Bronchial epithelial cell (primary cell): ENCODE measurements at regions not wholly inside any gene's neighbourhood (a gene's known extent, or its start where the extent isn't known, plus 50 kb on each side); places are given as distances from the start of the nearest gene placed in this dataset.

Experiments
- DNase-seq: peaks from one replicate; pipeline ENCODE4 v3.0.0-alpha.2; 2010; ENCODE audit warnings: low read depth
- FAIRE-seq: peaks from 2 replicates; lab custom pipeline; 2011; peaks lifted over from hg19 to GRCh38; lab: Jason Lieb, UNC
- H3K27me3 ChIP-seq: 2 replicates; pipeline ENCODE4 v1.5.1; 2011; ENCODE audit warnings: low read length; ENCODE audit not compliant: control insufficient read depth, insufficient read depth
- H3K36me3 ChIP-seq: 2 replicates; pipeline ENCODE4 v1.5.1; 2011; ENCODE audit warnings: low read length; ENCODE audit not compliant: control insufficient read depth, insufficient read depth
- H3K4me3 ChIP-seq: 2 replicates; pipeline ENCODE4 v1.5.1; 2011; ENCODE audit warnings: mild to moderate bottlenecking, low read depth, low read length, control low read depth
- CTCF ChIP-seq: IDR thresholded peaks from 2 replicates; pipeline ENCODE4 v1.5.1; 2011; ENCODE audit warnings: mild to moderate bottlenecking, moderate library complexity, low read length, control low read depth, inconsistent platforms; ENCODE audit not compliant: insufficient read depth, severe bottlenecking

- no peaks in the 10 kb centered on the region for H3K36me3 ChIP-seq
- DNase-seq: no peak
- FAIRE-seq: no peak
- no peaks in the 10 kb centered on the region for H3K27me3 ChIP-seq
- TF ChIP-seq CTCF: no peak
- no peak overlapping the region for H3K4me3 ChIP-seq
These were observed 194.4 kb downstream of the IZUMO3 start for GRCh38 chr9:24351258-24351657.

GRCh38 chr9:24342457-24342856 lies 203.2 kb downstream of the IZUMO3 start:
- no peaks in the 10 kb centered on the region for H3K36me3 ChIP-seq
- H3K4me3 ChIP-seq: no peak overlapping the region
- H3K27me3 ChIP-seq: no peaks in the 10 kb centered on the region
- FAIRE-seq (no peak), DNase-seq (no peak)
- no peak for TF ChIP-seq CTCF

- no peak for DNase-seq
- no peak for TF ChIP-seq CTCF
- FAIRE-seq: no peak
- Histone ChIP-seq H3K36me3 (no peaks in the 10 kb centered on the region), H3K4me3 (no peak overlapping the region), H3K27me3 (no peaks in the 10 kb centered on the region)
These were observed 212.1 kb downstream of the IZUMO3 start for GRCh38 chr9:24333629-24334028.

- no peaks in the 10 kb centered on the region for H3K36me3 ChIP-seq
- DNase-seq: no peak
- H3K27me3 ChIP-seq: no peaks in the 10 kb centered on the region
- no peak overlapping the region for H3K4me3 ChIP-seq
- no peak for FAIRE-seq
- no peak for TF ChIP-seq CTCF
These were observed 246.8 kb downstream of the IZUMO3 start for GRCh38 chr9:24298912-24299311.

GRCh38 chr9:24297931-24298330 lies 247.8 kb downstream of the IZUMO3 start:
- DNase-seq (no peak), FAIRE-seq (no peak)
- Histone ChIP-seq H3K4me3 (no peak overlapping the region), H3K36me3 (no peaks in the 10 kb centered on the region), H3K27me3 (no peaks in the 10 kb centered on the region)
- no peak for TF ChIP-seq CTCF

- no peak for DNase-seq
- Histone ChIP-seq H3K36me3 (no peaks in the 10 kb centered on the region), H3K4me3 (no peak overlapping the region), H3K27me3 (no peaks in the 10 kb centered on the region)
- no peak for FAIRE-seq
- no peak for TF ChIP-seq CTCF
These were observed 249.6 kb downstream of the IZUMO3 start for GRCh38 chr9:24296124-24296523.
